ENCODE measurements at regions not wholly inside any gene's neighbourhood (a gene's known extent, or its start where the extent isn't known, plus 50 kb on each side); places are given as distances from the start of the nearest gene placed in this dataset.

DNA sequence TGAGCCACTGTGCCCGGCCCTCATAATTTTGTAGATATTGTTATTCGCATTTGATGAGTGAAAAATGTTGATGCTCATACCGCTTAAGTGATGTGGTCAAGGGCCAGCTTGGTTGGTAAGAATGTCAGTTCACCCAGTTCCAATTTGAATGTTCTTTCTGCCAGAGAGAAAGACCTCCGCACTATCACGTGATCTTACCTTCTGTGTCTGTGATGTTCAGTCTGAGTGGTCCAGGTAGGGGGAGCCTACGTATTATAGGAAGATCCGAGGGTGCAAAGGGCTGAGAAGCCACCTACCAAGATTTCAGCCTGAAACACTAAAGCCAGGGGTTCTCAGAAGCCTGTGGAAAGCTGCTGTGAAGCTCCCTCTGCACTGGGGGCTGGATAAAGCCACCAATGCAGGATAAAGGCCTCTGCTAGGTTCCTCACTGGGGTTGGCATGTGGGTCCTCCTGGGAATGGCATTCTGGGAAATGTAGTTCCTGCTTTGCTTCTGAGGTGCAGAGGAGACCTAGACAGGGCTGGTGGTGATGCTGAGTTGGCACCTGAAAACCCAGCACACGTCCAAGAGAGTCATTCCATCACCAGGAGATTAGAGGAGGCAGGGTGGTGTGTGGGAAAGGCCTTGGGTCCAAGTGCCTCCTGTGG lies 64.7 kb upstream of the AOAH start:
- TF ChIP-seq, protein P1, sequence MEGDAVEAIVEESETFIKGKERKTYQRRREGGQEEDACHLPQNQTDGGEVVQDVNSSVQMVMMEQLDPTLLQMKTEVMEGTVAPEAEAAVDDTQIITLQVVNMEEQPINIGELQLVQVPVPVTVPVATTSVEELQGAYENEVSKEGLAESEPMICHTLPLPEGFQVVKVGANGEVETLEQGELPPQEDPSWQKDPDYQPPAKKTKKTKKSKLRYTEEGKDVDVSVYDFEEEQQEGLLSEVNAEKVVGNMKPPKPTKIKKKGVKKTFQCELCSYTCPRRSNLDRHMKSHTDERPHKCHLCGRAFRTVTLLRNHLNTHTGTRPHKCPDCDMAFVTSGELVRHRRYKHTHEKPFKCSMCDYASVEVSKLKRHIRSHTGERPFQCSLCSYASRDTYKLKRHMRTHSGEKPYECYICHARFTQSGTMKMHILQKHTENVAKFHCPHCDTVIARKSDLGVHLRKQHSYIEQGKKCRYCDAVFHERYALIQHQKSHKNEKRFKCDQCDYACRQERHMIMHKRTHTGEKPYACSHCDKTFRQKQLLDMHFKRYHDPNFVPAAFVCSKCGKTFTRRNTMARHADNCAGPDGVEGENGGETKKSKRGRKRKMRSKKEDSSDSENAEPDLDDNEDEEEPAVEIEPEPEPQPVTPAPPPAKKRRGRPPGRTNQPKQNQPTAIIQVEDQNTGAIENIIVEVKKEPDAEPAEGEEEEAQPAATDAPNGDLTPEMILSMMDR (IDR thresholded peaks at IDR 0.05; ENCODE audit: borderline replicate concordance, insufficient read depth, low read depth, low read length), result no peak

DNA sequence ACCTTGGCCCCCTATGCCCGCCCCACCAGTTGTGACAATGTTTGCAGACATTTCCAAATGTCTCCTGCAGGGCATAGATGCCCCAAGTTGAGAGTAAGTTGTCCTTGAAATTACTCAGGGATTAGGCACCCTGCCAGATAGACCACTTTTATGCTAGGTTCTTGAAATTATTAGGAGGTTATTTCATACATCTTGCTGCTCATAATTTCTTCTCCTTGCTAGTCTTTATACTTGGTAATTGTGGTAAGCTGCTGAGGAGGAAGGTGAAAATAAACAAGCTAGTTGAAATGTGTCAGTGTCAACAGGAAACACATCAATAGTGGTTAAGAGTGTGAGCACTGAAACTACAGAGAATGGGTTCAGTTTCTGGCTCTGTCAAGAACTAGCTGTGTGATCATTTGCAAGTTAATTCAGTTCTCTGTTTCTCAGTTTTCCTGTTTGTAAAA lies 63.7 kb upstream of the AOAH start:
- H3K4me3 ChIP-seq (ENCODE audit: low read depth, low read length), result no peak overlapping the region
- TF ChIP-seq, protein P1 (IDR thresholded peaks at IDR 0.05; ENCODE audit: borderline replicate concordance, insufficient read depth, low read depth, low read length), result no peak

More for the DNA sequence above, 64.7 kb upstream of the AOAH start:
- H3K4me3 ChIP-seq (ENCODE audit: low read depth, low read length), result no peak overlapping the region

DNA sequence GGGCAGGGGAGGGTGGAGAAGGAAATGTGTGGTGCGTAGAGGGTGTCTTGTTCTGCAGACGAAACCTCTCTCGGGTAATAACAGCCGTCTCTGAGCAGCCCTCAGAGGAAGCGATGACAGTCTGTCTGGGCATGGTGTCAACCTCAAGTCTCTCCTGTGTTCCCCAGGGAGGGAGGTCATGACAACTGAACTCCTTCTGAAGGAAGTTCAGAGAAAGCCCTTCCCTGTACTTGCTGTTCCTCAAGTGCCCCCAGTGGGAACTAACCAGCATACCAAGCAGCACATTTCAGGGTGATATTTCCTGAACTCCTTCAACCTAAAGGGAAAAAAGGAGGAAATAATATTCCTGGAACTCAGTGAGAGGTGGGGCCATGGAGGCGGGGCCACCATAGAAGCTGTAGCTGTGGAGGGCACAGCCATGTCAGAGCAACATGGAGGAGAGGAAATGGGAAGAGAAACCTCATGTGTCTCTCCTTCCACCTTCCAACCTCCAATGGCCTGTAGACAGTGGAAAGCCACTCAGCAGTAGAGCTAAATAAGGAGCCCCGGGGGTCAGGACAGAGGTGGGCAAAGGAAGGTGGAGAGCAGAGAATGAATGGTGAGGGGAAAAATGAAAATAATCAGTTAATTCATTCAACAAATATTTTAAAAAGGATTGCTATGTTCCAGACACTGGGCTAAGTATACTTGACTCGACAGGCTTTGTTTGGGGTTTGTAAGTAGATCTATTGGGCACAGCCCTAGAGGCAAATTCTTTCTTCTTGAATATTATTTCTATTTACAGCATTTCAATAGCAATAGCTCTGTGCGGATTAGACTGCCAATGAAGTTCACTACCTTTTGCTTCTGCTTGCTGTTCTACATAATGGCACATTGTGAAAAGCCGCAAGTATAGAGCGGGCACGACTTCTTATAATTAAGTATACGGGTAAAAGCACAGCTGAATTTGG lies 61.0 kb upstream of the AOAH start:
- TF ChIP-seq, protein P1 (IDR thresholded peaks at IDR 0.05; ENCODE audit: borderline replicate concordance, insufficient read depth, low read depth, low read length), result no peak
- no peak overlapping the region for H3K4me3 ChIP-seq (ENCODE audit: low read depth, low read length)

DNA sequence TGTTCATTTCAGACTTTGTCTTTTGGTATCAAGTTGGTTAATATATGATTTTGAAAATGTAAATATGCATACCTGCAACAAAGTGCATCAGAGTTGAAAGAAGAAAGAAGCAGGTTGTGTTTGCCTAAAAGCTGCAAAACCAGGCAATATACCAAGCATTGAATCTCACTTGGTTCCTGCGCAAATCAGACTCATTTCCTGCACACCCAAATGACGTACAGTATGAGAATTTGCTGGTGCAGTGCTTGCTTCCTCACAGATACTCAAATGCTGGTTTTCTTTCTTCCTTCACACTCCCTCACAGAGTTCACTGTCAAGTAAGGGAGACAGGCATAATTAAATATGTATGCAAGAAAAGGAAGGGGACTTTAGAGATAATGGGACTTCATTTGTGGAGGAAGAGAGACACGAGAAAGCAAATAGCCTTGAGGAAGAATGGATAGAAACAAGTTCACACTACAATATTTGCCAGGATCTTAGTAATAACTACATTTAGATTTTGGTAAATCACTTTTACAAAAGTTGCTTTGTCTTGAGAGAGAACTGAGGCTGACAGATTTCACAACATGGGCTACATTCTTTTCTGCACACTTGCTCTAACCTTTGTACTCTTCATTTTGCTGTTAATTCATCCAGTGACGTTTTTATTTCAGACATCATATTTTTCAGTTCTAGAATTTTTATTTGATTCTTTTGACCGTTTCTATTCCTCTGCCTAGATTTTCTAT lies 56.9 kb upstream of the AOAH start:
- TF ChIP-seq, protein P1 (IDR thresholded peaks at IDR 0.05; ENCODE audit: borderline replicate concordance, insufficient read depth, low read depth, low read length), result no peak
- H3K4me3 ChIP-seq (ENCODE audit: low read depth, low read length), result no peak overlapping the region

DNA sequence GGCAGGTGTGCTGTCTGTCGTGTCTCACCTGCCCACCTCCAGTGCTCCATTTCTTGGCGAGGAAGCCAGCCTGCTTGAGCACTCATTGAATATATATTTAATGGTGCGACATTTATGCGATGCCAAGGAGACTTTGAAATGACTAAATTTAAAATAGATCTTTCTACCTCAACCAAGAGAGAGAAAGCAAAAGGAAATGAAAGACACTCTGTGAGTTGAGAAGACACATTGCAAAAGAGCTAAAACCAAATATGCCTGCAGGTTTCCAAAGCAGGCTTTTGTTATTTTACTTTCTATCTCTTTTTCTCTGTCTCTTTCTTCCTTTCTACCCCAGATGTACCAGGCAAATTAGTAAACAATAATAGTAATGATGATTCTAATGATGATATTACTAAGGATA lies 53.6 kb upstream of the AOAH start:
- TF ChIP-seq, protein P1 (IDR thresholded peaks at IDR 0.05; ENCODE audit: borderline replicate concordance, insufficient read depth, low read depth, low read length), result no peak
- H3K4me3 ChIP-seq (ENCODE audit: low read depth, low read length), result no peak overlapping the region

DNA sequence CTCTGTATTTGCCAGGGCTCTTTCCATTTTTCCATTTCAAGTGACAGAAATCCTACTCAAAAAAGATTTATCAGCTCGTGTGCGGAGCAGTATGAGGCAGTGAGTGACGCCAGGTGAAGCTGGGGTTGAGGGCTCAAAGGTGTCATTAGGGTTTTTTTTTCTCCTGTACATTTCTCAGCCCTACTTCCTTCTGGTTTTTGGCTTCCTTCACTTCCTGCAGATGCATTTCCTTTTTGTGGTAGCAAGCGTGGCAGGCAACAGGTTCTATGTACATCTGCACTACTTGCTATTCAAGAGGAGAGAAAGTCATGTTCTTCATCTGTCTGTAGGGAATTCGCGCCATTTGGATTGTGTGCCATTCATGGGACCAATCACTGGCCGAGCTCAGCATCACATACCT lies 52.8 kb upstream of the AOAH start:
- TF ChIP-seq, protein P1 (IDR thresholded peaks at IDR 0.05; ENCODE audit: borderline replicate concordance, insufficient read depth, low read depth, low read length), result no peak
- H3K4me3 ChIP-seq (ENCODE audit: low read depth, low read length), result no peak overlapping the region
